ENCODE measurements at regions not wholly inside any gene's neighbourhood (a gene's known extent, or its start where the extent isn't known, plus 50 kb on each side); places are given as distances from the start of the nearest gene placed in this dataset.

DNA sequence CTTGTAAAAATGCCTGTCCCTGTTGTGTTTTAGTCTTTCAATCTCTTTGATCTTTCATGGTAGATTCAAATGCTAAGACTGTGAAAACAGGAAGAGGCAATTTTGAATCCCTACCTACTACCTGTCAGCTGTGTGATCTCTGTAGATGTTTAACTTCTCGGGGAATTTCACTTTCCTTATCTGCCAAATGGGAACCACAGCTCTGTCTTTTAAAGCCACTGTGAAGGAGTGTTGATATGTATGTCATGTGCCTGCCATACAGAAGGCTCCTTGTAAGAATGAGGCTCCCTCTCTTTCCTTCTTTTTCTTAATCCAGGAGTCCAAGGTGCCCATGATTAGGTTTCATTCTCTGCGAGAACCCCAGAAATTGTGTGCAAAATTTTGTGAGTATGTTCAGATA lies 139.6 kb upstream of the ADAMTS9 start (continued):
- TF ChIP-seq, protein P1, sequence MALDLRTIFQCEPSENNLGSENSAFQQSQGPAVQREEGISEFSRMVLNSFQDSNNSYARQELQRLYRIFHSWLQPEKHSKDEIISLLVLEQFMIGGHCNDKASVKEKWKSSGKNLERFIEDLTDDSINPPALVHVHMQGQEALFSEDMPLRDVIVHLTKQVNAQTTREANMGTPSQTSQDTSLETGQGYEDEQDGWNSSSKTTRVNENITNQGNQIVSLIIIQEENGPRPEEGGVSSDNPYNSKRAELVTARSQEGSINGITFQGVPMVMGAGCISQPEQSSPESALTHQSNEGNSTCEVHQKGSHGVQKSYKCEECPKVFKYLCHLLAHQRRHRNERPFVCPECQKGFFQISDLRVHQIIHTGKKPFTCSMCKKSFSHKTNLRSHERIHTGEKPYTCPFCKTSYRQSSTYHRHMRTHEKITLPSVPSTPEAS (tag by site-specific recombination; IDR thresholded peaks at IDR 0.05): no peak
- TF ChIP-seq ZNF266 (tag by site-specific recombination; IDR thresholded peaks at IDR 0.05; ENCODE audit: low read depth): no peak

DNA sequence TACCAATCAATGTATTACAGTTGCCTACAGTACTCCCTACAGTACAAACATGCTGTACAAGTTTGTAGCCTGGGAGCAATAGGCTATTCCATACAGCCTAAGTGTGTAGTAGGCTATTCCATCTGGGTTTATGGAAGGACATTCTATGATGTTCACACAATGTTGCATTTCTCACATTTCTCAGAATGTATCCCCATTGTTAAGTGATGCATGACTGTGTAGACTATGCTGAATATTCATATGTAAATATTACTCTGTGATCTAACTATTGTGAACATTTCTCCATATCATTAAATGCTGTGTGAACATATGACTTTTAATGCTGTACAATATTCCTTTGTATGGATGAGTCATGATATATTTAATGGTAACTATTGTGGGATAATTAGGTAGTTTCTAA lies 139.2 kb upstream of the ADAMTS9 start:
- Histone ChIP-seq H3K9me3 (ENCODE audit: control insufficient read depth, insufficient read depth, low read depth, low read length) (no peaks in the 10 kb centered on the region), H3K4me3 (ENCODE audit: low read depth, low read length) (no peak overlapping the region), H3K27ac (ENCODE audit: extremely low read depth, low read depth, low read length) (no peak overlapping the region), H3K36me3 (ENCODE audit: control insufficient read depth in 2 of 2, insufficient read depth in 1 of 2, low read length in 2 of 2) (no peaks in the 10 kb centered on the region), H3K4me1 (ENCODE audit: control insufficient read depth, insufficient read depth, low read length) (no peaks in the 10 kb centered on the region)
- CTCF ChIA-PET: no interaction called here
- POLR2A ChIA-PET: no interaction called here
- no peak for TF ChIP-seq ZNF510 (tag by site-specific recombination; IDR thresholded peaks at IDR 0.05; ENCODE audit: insufficient replicate concordance)
- TF ChIP-seq, protein P2, sequence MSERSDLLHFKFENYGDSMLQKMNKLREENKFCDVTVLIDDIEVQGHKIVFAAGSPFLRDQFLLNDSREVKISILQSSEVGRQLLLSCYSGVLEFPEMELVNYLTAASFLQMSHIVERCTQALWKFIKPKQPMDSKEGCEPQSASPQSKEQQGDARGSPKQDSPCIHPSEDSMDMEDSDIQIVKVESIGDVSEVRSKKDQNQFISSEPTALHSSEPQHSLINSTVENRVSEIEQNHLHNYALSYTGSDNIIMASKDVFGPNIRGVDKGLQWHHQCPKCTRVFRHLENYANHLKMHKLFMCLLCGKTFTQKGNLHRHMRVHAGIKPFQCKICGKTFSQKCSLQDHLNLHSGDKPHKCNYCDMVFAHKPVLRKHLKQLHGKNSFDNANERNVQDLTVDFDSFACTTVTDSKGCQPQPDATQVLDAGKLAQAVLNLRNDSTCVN (tag by site-specific recombination; optimal IDR thresholded peaks at IDR 0.05): no peak
- TF ChIP-seq ZNF560 (tag by site-specific recombination; IDR thresholded peaks at IDR 0.05; ENCODE audit: borderline replicate concordance): no peak

DNA sequence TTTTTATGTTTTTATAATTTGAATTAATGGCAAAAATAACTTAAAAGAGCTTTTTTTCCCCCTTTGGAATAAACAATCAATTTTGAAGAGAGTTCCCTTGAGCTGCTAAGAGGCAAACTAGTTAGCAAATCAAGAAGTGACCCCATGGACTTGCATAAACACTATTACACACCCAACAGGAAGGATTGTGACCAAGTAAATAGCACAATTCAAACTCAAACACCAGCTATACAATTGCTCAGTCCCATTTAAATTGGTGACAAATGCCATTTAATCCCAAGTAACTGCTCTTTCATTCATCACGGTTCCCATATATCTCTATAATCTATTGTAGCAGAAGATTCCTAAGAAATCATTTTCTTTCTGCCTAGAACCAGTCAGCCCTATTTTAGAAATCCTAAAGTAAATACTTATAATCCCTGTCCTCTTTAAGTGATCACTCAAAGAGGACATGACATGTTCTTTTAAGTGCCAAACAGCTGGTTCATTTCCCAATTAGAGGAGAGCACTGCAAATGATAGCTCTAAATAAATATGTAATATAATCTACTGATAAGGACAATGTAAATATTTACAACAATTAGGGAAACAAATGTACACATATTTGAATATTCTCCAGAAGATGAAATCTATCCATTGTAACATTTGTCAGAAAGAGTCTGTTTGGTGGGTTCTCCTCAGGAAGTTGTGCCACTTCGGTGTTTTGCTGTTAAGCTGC lies 137.8 kb upstream of the ADAMTS9 start:
- Histone ChIP-seq H3K36me3 (ENCODE audit: control insufficient read depth in 2 of 2, insufficient read depth in 1 of 2, low read length in 2 of 2) (no peaks in the 10 kb centered on the region), H3K4me1 (ENCODE audit: control insufficient read depth, insufficient read depth, low read length) (no peaks in the 10 kb centered on the region), H3K4me3 (ENCODE audit: low read depth, low read length) (no peak overlapping the region), H3K27ac (ENCODE audit: extremely low read depth, low read depth, low read length) (no peak overlapping the region), H3K9me3 (ENCODE audit: control insufficient read depth, insufficient read depth, low read depth, low read length) (no peaks in the 10 kb centered on the region)
- ChIA-PET CTCF (interaction anchor here (0.7 kb wide), 1 partner anchor 106 kb away, joined by 4 read pairs; no protein-coding TSS in a partner anchor), POLR2A (no interaction called here)
- TF ChIP-seq, protein P3, sequence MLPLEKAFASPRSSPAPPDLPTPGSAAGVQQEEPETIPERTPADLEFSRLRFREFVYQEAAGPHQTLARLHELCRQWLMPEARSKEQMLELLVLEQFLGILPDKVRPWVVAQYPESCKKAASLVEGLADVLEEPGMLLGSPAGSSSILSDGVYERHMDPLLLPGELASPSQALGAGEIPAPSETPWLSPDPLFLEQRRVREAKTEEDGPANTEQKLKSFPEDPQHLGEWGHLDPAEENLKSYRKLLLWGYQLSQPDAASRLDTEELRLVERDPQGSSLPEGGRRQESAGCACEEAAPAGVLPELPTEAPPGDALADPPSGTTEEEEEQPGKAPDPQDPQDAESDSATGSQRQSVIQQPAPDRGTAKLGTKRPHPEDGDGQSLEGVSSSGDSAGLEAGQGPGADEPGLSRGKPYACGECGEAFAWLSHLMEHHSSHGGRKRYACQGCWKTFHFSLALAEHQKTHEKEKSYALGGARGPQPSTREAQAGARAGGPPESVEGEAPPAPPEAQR (tag by site-specific recombination; IDR thresholded peaks at IDR 0.05): no peak
- no peak for TF ChIP-seq ZNF510 (tag by site-specific recombination; IDR thresholded peaks at IDR 0.05; ENCODE audit: insufficient replicate concordance)

DNA sequence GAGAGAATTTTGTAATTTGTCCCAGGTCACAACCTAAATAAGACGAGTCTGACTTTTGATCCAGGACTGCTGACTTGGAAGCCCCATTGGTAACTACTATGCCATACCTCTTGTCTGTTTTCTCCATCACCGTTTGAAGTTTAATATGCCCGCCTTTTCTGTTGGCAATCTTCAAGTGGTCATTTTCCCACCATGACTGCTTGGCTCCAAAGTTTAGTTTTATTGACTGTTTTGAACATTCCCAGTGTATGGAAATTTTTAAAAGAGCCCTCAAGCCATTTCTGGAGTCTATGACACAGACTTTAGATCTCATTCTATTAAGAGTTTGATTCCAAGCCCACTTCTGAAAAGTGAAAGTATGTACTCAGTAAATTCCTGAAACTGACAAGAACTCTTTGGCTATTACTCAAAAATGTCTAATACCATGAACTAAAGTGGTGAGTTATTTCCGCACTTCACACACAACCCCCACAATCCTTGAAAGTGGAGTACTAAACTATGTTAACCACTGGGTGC lies 136.7 kb upstream of the ADAMTS9 start:
- ChIA-PET CTCF (no interaction called here), POLR2A (no interaction called here)
- Histone ChIP-seq H3K4me3 (ENCODE audit: low read depth, low read length) (no peak overlapping the region), H3K36me3 (ENCODE audit: control insufficient read depth in 2 of 2, insufficient read depth in 1 of 2, low read length in 2 of 2) (no peaks in the 10 kb centered on the region), H3K4me1 (ENCODE audit: control insufficient read depth, insufficient read depth, low read length) (no peaks in the 10 kb centered on the region), H3K27ac (ENCODE audit: extremely low read depth, low read depth, low read length) (no peak overlapping the region), H3K9me3 (ENCODE audit: control insufficient read depth, insufficient read depth, low read depth, low read length) (no peaks in the 10 kb centered on the region)
- TF ChIP-seq, protein P4, sequence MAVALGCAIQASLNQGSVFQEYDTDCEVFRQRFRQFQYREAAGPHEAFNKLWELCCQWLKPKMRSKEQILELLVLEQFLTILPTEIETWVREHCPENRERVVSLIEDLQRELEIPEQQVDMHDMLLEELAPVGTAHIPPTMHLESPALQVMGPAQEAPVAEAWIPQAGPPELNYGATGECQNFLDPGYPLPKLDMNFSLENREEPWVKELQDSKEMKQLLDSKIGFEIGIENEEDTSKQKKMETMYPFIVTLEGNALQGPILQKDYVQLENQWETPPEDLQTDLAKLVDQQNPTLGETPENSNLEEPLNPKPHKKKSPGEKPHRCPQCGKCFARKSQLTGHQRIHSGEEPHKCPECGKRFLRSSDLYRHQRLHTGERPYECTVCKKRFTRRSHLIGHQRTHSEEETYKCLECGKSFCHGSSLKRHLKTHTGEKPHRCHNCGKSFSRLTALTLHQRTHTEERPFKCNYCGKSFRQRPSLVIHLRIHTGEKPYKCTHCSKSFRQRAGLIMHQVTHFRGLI (tag by site-specific recombination; IDR thresholded peaks at IDR 0.05): no peak
- TF ChIP-seq, protein P5, sequence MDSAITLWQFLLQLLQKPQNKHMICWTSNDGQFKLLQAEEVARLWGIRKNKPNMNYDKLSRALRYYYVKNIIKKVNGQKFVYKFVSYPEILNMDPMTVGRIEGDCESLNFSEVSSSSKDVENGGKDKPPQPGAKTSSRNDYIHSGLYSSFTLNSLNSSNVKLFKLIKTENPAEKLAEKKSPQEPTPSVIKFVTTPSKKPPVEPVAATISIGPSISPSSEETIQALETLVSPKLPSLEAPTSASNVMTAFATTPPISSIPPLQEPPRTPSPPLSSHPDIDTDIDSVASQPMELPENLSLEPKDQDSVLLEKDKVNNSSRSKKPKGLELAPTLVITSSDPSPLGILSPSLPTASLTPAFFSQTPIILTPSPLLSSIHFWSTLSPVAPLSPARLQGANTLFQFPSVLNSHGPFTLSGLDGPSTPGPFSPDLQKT (IDR thresholded peaks at IDR 0.05; ENCODE audit: borderline replicate concordance, low read depth, low read length): no peak
- no peak for TF ChIP-seq ZNF132 (tag by site-specific recombination; IDR thresholded peaks at IDR 0.05; ENCODE audit: borderline replicate concordance)
- TF ChIP-seq ZBTB21 (tag by site-specific recombination; IDR thresholded peaks at IDR 0.05): no peak
- TF ChIP-seq ZBTB7A (tag by site-specific recombination; IDR thresholded peaks at IDR 0.05; ENCODE audit: low read depth): no peak
- TF ChIP-seq GLI2 (tag by site-specific recombination; IDR thresholded peaks at IDR 0.05; ENCODE audit: borderline replicate concordance, low read depth): no peak
- TF ChIP-seq, protein P6, sequence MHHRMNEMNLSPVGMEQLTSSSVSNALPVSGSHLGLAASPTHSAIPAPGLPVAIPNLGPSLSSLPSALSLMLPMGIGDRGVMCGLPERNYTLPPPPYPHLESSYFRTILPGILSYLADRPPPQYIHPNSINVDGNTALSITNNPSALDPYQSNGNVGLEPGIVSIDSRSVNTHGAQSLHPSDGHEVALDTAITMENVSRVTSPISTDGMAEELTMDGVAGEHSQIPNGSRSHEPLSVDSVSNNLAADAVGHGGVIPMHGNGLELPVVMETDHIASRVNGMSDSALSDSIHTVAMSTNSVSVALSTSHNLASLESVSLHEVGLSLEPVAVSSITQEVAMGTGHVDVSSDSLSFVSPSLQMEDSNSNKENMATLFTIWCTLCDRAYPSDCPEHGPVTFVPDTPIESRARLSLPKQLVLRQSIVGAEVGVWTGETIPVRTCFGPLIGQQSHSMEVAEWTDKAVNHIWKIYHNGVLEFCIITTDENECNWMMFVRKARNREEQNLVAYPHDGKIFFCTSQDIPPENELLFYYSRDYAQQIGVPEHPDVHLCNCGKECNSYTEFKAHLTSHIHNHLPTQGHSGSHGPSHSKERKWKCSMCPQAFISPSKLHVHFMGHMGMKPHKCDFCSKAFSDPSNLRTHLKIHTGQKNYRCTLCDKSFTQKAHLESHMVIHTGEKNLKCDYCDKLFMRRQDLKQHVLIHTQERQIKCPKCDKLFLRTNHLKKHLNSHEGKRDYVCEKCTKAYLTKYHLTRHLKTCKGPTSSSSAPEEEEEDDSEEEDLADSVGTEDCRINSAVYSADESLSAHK (tag by site-specific recombination; IDR thresholded peaks at IDR 0.05): no peak
- TF ChIP-seq OSR2 (tag by site-specific recombination; IDR thresholded peaks at IDR 0.05): no peak
- no peak for TF ChIP-seq ZNF549 (tag by site-specific recombination; IDR thresholded peaks at IDR 0.05)
- no peak for TF ChIP-seq ZFP41 (tag by site-specific recombination; IDR thresholded peaks at IDR 0.05; ENCODE audit: borderline replicate concordance)

All from HEK293 (cell line).